ENCODE measurements at regions not wholly inside any gene's neighbourhood (a gene's known extent, or its start where the extent isn't known, plus 50 kb on each side); places are given as distances from the start of the nearest gene placed in this dataset.

DNA sequence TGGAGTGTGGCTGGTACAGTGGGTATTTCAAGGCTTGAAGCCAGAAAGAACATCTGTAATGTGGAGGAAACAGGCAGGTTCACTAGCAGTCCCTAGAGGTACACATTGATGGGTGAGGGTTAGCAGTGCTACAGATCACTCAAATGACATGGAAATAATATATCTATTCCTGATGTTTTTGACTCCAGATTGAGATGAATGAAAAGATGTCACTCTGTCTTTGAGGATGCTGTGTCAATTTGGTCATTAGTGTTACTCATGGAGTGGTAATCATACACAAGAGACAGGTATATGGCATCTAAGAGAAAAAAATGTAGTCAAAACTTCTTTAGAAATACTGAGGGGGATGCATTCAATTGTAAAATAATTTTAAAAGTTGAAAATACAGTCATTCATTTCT lies 135.1 kb downstream of the ZIC1 start:
- TF ChIP-seq, protein P1, sequence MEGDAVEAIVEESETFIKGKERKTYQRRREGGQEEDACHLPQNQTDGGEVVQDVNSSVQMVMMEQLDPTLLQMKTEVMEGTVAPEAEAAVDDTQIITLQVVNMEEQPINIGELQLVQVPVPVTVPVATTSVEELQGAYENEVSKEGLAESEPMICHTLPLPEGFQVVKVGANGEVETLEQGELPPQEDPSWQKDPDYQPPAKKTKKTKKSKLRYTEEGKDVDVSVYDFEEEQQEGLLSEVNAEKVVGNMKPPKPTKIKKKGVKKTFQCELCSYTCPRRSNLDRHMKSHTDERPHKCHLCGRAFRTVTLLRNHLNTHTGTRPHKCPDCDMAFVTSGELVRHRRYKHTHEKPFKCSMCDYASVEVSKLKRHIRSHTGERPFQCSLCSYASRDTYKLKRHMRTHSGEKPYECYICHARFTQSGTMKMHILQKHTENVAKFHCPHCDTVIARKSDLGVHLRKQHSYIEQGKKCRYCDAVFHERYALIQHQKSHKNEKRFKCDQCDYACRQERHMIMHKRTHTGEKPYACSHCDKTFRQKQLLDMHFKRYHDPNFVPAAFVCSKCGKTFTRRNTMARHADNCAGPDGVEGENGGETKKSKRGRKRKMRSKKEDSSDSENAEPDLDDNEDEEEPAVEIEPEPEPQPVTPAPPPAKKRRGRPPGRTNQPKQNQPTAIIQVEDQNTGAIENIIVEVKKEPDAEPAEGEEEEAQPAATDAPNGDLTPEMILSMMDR (IDR thresholded peaks at IDR 0.05; ENCODE audit: poor library complexity, severe bottlenecking), result peak; percentile 14
- TF ChIP-seq TAF1 (IDR thresholded peaks at IDR 0.05; ENCODE audit: low read depth), result no peak
- TF ChIP-seq, protein P2, sequence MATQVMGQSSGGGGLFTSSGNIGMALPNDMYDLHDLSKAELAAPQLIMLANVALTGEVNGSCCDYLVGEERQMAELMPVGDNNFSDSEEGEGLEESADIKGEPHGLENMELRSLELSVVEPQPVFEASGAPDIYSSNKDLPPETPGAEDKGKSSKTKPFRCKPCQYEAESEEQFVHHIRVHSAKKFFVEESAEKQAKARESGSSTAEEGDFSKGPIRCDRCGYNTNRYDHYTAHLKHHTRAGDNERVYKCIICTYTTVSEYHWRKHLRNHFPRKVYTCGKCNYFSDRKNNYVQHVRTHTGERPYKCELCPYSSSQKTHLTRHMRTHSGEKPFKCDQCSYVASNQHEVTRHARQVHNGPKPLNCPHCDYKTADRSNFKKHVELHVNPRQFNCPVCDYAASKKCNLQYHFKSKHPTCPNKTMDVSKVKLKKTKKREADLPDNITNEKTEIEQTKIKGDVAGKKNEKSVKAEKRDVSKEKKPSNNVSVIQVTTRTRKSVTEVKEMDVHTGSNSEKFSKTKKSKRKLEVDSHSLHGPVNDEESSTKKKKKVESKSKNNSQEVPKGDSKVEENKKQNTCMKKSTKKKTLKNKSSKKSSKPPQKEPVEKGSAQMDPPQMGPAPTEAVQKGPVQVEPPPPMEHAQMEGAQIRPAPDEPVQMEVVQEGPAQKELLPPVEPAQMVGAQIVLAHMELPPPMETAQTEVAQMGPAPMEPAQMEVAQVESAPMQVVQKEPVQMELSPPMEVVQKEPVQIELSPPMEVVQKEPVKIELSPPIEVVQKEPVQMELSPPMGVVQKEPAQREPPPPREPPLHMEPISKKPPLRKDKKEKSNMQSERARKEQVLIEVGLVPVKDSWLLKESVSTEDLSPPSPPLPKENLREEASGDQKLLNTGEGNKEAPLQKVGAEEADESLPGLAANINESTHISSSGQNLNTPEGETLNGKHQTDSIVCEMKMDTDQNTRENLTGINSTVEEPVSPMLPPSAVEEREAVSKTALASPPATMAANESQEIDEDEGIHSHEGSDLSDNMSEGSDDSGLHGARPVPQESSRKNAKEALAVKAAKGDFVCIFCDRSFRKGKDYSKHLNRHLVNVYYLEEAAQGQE (IDR thresholded peaks at IDR 0.05; ENCODE audit: borderline replicate concordance), result no peak
